GM19395 (cell line): ENCODE measurements at regions not wholly inside any gene's neighbourhood (a gene's known extent, or its start where the extent isn't known, plus 50 kb on each side); places are given as distances from the start of the nearest gene placed in this dataset.
"Not testable (repeated sequence)": the region's sequence is repeated elsewhere in the genome, so short reads cannot be mapped to it uniquely, and the experiment has no call there.

Experiments used
- ATAC-seq: cut with Tn5 transposase; IDR thresholded peaks from one replicate; pipeline ENCODE4 v1.9.1; 2021; ENCODE audit warnings: mild to moderate bottlenecking, moderate library complexity; ENCODE audit not compliant: unreplicated experiment

- ATAC-seq, result no peak
Measured at GRCh38 chr2:72078773-72079172, 68.9 kb downstream of the CYP26B1 start.

GRCh38 chr2:72077702-72078169 is 69.9 kb downstream of the CYP26B1 start:
- no peak for ATAC-seq

- ATAC-seq, result not testable (repeated sequence)
Measured at GRCh38 chr2:72073373-72073772, 74.3 kb downstream of the CYP26B1 start.

- ATAC-seq, result not testable (repeated sequence)
Measured at GRCh38 chr2:72064197-72064596, 83.5 kb downstream of the CYP26B1 start.

GRCh38 chr2:72062336-72062735 is 85.3 kb downstream of the CYP26B1 start:
- no peak for ATAC-seq

GRCh38 chr2:72057308-72057707 is 90.4 kb downstream of the CYP26B1 start:
- no peak for ATAC-seq

- ATAC-seq, result no peak
Measured at GRCh38 chr2:72051971-72052505, 95.6 kb downstream of the CYP26B1 start.

GRCh38 chr2:72051204-72051603 is 96.5 kb downstream of the CYP26B1 start:
- ATAC-seq, result no peak

- ATAC-seq, result no peak
Measured at GRCh38 chr2:72050734-72051133, 96.9 kb downstream of the CYP26B1 start.

DNA sequence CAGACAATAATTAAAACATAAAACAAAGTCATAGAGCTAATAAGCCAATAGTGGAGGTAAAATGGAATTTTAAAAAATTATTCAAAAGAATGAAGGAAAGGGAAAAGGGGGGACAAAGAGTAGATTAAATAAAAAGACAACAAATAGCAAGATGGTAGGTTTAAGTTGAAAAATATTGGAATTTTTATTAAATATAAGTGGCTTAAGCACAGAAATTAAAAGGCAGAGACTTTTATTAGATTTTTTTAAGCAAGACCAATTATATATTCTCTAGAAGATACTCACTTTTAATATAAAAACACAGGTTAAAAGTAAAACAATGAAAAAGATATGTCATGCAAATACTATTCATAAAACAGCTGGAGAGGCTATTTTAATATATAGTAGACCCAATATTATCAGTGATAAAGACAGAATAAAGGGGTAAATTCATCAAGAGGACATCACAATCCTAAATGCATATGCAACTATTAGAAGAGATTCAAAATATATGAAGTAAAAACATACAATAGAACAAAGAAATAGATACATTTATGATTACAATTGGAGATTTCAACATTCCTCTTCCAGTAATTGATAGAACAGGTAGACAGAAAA is 98.7 kb downstream of the CYP26B1 start:
- ATAC-seq, result no peak

DNA sequence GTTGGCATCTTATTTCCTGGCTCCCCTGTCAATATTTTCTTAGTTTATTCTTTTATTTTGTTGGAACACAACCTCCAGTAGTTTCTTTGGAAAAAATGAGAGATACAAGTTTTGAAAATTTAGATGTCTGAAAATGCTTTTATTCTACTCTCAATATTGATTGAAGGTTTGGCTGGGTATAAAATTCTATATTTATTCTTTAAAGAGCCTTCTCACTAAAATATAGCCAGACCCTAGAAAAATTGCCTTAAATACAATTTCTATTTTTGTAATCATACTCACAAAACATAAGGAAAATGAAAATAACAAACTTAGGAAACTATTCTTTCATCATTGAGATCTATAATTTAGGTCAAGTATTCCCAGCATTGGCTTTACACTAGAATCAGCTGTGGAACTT is 103.7 kb downstream of the CYP26B1 start:
- no peak for ATAC-seq

DNA sequence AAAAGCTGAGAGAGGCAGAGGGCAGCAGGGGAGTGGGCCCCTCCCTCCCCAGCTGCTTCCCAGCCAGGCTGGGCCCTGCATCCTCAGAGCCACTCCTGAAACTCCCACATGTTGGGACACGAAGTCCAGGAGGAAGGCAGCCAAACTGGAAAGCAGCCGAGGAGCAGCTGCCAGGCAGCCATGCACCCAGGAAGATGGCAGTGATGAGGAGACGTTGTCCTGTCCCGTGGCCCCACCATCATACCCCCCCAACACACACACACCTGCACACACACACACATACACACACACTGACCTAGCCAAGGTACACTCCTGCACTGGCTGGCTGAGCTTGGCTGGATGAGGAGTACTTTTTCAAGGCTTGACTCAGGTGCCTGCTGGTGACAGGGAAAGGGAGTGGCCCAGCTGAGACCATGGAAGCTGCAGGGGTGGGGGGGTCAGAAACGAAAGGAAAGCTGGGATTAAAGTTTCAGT is 106.0 kb downstream of the CYP26B1 start:
- no peak for ATAC-seq

GRCh38 chr2:72040629-72041571 is 106.8 kb downstream of the CYP26B1 start:
- ATAC-seq, result no peak

GRCh38 chr2:72038524-72038923 is 109.1 kb downstream of the CYP26B1 start:
- no peak for ATAC-seq

- ATAC-seq, result no peak
Measured at GRCh38 chr2:72037261-72037666, 110.4 kb downstream of the CYP26B1 start.

DNA sequence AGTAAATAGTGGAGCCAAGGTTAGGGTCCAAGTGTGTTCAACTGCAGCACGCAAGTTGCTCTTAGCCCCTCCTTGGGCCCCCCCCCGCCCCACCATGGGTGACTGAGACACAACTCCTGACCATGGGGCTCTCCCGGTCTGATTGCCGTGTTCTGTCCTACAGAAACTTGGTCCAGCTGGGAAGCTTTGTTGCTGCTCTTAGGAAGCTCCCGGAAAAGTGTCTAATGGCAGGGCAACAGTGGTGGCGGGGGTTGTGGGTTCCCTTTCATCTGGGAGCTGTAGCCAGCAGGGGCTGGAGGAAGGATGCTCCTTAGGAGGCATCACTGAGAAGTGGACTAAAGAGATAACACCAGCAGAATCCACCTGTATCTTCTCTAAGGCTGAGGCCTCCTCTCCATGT is 111.1 kb downstream of the CYP26B1 start:
- ATAC-seq, result no peak

DNA sequence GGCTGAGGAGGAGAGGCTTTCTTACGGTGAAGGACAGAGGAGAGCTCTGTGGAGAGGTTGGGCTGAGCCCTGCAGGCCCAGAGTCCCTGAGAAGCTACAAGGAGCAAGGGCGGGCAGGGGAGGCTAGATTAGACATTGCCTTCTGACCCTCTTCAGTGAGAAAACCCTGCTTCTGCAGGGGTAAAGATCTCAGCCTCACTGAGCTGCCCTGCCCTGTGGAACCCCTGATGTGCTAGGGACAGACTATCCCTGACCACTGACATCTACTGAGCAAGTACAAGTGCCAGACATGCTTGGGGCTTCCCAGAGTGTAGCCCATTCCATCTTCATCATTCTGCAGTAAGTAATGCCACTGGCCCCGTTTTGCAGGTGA is 111.5 kb downstream of the CYP26B1 start:
- ATAC-seq, result no peak

DNA sequence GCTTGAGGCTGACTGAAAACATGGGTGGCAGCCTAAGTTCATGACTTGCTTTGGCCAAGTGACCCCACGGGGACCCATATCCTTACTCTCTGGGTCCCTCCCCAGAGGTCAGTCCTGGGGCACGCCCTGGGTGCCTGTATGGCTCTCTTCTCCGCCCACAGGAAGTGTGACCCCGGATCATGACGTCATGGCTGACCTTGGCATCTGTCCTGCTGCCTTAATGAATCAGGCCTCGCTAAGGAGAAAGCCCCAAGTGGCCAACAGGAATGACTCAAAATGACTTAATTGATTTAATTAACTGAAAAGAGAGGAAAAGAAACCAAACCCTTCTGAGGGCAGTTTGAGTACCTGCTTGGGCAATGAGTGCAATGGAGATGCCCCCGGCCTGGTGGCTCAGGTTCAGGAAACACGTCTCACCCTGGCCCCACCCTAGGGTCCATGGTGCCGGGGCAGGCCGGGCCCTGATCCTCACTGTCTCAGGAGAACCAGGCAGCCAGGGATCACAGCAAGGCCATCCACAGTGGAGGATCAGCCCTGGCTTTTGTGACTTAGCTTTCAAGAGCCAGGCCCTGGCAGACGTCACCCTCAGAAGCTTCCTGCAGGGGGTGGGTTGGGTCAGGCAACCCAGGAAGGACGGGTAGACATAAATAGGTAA is 112.0 kb downstream of the CYP26B1 start:
- no peak for ATAC-seq

- no peak for ATAC-seq
Measured at GRCh38 chr2:72034353-72035095, 113.1 kb downstream of the CYP26B1 start.

- ATAC-seq, result no peak
Measured at GRCh38 chr2:72033636-72034035, 114.0 kb downstream of the CYP26B1 start.
